HG03442 (cell line): ENCODE measurements at regions not wholly inside any gene's neighbourhood (a gene's known extent, or its start where the extent isn't known, plus 50 kb on each side); places are given as distances from the start of the nearest gene placed in this dataset.
"Not testable (repeated sequence)": the region's sequence is repeated elsewhere in the genome, so short reads cannot be mapped to it uniquely, and the experiment has no call there.

Source experiments
- ATAC-seq: cut with Tn5 transposase; IDR thresholded peaks from one replicate; pipeline ENCODE4 v1.9.1; 2021; ENCODE audit warnings: mild to moderate bottlenecking, moderate library complexity; ENCODE audit not compliant: unreplicated experiment

DNA sequence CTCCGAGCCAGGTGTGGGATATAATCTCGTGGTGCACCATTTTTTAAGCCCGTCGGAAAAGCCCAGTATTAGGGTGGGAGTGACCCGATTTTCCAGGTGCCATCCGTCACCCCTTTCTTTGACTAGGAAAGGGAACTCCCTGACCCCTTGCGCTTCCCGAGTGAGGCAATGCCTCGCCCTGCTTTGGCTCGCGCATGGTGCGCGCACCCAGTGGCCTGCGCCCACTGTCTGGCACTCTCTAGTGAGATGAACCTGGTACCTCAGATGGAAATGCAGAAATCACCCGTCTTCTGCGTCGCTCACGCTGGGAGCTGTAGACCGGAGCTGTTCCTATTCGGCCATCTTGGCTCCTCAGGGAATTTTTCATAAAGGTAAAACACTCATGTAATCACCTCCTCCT is 63.9 kb downstream of the RWDD3 start:
- not testable (repeated sequence) for ATAC-seq

DNA sequence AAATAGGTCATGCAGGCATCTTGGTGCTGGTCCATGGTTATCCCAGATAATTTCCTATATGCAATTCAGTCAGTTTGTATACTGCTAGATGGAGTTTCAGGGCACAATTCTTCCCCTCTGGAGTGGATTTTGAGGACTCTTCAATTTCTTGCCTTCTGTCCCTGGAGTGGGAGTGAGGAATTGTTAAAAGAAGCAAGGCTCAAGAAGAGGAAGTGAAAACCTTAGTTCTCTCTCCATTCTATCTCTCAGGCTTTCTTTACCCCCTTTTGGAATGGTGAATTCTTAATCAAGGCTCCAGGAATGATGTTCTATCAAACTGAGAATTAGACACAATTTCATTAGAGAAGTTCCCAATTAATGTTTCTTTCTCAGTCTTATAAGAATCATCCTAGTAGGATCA is 67.1 kb downstream of the RWDD3 start:
- no peak for ATAC-seq

DNA sequence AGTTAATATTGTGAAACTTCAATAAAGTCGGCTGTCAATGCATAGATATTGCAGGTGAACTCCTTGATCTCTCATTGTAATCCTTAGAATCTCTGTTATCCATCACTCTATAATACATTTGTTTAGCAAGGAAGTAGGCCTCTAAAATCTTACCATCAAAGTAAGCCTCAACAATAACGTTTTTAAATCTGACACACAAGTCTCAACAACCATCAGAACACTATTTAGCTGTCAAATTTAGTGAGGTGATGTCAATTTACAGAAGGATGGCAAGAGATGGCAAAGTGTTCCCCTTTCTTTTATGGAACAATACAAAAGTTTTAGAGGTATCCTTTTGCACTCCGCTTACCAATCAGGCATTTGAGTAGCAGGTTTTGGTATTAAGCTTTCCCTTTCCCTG is 67.6 kb downstream of the RWDD3 start:
- ATAC-seq: no peak

DNA sequence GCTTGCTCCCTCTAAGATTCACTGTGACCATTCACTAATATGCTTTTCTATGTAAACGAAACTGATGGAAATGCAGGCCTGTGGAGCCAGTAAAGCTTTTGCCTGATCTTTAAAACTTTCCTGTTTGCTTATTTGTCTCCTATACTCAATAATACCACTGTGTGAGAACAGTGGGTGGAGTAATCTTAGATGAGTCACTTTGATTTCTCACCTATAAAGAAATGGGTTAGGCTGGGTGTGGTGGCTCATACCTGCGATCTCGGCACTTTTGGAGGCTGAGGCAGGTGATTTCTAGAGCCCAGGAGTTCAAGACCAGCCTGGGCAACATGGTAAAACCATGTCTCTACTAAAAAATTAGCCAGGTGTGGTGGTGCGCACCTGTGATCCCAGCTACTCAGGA is 70.8 kb downstream of the RWDD3 start:
- no peak for ATAC-seq

DNA sequence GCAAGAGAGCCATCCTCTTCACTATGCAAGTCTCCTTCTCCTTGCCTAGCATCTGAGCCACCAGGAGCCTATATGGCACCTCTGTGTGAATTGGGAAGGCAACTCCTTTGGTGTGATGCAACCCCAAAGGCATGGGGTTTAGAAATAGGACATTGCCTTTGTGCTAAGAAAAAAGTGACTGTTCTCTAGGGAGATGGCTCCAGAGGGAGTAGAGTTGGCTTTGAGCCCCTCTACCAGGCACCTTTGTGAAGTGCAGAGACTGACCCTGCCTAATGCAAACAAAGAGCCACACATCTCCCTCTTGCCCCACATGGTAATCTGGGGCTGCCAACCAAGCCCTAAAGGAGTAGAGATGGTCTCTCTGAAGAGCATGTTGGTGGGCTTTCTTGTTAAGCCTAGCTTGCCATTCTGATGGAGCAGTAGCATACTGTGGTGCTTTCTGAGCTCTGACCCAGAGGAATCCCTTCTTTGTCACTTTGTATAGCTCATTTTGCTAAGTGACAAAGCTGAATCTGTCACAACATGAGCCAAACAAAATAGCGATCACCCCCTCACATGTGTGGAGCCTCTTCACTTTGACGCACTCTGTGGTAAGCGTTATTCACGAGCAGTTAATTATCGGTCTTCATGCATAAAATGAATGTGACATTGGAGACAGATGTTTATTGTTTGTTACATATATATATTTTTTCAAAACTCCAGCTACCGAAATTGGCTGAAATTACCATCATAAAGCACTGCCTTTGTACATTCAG is 74.4 kb downstream of the RWDD3 start:
- no peak for ATAC-seq

DNA sequence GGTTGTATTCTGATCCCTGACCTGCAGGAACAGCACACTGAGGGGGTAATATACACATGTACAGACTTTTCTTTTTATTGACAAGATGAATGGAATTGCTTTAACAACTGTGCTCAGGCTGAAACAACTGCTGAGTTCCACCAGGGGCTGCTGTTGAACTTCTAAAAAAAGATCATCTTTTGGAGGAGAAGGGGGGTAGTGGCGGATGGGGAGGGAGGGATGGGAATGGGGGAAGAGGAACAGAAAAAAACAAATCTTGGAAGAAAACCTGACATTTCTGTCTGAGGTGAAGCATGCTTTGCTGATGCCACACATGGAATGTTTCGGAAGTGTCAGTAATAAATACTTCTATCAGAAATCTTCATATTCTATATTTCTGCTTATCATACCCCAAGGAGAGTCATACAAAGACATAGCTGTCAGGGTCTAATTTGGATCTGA is 75.0 kb downstream of the RWDD3 start:
- ATAC-seq: no peak

DNA sequence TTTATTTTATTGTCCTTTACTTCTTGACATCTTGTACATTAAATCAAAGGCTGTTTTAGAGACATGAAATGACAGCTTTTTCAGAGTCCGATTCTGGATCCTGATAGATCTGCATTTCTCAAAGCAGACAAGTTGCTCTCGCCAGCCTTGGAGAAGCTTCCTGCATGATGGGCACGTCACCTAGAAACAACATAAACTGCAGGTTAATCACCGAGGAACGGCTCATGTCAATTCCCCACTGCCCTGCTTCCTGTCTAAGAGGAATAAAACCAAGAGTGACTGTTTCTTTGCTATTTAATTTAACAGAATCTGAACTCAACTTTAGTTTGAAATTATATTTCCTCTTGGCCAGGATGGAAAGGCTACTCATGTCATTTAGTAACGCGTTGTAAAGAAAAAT is 77.0 kb downstream of the RWDD3 start:
- ATAC-seq: no peak

DNA sequence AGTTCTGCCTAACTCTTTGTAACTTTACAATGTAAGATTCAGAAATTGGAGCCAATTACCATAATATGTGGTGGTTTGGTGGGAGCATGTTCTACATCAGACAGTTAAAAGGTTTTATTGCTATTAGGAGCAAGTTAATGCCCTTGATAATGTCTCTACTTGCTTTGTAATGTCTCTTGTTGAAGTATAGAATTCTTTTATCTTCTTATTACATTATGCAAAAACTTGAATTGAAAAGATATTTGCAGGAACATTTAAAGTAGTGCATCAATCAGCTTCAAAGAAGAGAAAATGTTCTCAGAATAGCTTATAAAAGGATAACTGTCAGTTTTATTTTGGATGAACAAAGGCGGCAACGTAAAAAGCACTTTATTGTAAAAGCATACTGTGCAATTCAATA is 77.8 kb downstream of the RWDD3 start:
- ATAC-seq: no peak

DNA sequence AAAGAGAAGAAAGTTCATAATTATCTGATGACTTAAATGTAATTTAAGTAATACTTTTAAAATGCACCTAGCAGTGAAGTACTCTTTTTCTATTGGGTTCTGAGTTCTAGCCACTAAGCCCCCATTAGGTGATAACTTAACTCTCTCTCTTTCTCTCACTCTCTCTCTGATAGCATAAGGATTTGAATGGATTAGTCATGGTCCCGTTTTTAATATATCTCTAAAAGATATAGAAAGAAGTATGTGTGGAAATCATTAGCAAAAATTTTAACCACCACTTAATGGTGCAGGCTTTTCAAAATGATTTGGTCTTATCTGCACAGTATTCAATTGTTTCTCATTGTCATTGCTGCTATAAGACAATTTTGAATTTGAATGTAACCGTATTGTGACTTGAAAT is 78.2 kb downstream of the RWDD3 start:
- ATAC-seq: no peak

DNA sequence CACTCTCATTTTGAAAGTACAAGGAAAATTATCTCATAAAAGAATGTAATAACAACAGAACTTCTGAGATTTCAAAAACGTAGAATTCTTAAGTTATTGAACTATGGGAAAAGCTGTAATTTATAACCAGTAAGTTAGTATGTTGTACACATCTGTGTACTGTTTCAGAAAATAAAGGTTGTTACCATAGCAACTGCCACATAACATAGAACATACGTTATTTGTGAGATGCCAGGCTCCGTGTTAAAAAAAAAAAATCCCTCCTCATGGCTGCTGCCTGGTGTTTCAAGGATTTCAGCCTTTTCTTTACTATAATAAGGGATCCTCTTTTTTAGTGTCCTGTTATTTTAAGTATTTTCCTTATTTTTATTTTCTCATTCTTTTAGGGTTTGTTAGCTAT is 79.5 kb downstream of the RWDD3 start:
- ATAC-seq: no peak

DNA sequence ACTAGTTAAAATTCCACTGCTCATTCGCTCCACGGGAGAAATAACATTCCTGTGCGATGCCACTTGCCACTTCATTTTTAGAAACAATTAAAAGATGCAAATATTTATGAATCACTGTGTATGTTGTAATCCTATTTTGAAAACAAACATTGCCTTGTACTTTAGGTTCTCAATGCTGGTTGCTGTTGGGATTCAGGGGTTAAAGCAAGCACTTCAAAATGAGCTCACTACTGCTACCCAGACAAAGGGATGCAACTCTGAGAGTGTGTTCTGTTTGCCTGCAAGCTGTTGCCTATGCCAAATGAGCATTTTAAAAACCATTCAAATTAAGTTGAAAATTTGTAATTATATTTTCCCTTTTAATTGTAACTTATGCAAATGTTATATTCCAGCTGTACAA is 87.5 kb downstream of the RWDD3 start:
- no peak for ATAC-seq

DNA sequence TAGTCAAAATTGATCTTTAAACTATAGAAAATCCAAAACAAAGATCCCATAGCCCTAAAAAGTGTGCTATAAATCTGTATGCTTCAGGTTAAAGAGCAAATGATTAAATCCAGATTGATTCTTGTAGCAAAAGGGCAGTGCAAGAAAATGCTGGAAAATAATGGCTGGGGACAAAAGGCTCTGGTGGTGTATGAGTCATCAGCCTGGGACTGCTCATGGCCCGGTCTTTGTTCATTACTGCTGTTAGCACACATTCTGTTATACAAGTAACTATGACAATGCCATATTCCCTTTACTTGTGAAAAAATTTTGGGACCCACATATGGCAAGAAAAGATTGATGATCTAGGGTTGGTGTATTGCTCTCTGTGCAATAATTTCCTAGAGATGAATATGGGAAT is 89.1 kb downstream of the RWDD3 start:
- no peak for ATAC-seq

DNA sequence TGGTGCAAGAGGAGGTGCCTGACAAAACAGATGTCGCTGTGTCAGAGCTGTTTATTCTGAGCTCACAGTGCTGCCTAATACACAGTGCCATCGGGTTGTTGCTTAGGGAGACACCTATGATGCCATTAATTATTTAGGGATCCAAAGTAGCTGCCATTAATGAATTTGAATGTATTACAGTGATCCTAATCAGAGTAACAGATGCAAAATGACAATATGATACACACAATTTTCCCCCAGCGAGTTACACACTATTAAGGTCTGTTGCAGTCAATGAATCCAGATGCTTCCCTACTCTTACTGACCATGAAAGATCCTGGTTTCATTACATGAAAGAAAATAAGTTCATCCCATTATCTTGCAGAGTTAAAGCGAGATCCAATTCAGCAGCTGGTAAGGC is 91.3 kb downstream of the RWDD3 start:
- no peak for ATAC-seq

DNA sequence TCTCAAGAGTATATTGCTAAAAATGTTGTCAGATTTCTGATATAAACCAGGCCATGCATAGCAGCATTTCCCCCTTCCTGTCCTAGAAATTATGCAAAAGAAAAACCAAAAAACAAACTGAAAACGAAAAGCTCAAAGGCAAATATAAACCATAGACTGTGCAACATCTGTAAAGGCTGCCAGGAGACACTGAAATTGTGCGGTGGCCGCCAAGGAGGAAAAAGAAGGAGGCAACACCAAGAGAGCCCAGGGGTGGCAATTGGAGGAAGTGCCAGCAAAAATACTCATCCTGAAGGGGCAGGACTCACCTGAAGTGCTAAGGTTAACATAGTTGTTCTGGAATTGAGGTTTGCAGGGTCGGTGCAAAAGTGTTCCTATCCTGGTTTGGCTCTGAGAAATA is 92.0 kb downstream of the RWDD3 start:
- no peak for ATAC-seq

DNA sequence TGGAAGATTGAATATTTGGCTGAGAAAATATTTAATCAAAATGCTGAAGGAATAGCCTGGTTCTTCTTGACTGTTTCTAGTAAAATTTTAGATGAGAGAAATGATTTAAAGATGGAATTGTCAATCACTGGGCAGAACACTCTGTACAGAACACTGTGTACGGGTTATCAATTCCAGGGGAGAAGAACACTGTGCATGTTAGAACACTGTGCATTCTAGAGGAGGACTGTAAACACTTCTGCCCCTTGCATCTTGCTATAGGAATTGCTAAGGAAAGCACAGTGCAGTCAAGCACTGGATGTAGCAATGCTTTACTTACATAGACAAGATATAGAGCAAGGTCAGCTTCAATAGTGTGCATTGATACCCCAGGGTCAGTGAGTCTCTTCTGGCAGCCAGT is 98.7 kb downstream of the RWDD3 start:
- ATAC-seq: no peak

DNA sequence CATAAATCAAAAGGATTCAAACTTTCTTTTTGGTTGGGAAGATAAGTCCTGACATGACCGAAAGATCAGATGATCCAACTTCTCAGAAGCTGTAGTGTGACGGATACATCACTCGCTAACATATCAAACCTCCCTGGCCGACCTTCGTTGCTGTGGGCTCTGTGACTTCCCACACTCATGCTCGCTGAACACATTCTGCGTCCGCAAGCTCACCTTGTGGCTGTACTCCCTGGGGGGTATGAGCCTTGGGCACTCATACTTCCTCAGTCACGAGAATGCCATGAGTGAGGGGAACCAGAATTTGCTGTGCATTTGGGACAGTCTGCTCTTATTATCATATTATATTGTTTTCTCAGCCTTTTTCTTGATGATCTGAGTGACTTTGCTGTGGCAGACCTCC is 105.4 kb downstream of the RWDD3 start:
- ATAC-seq: no peak

DNA sequence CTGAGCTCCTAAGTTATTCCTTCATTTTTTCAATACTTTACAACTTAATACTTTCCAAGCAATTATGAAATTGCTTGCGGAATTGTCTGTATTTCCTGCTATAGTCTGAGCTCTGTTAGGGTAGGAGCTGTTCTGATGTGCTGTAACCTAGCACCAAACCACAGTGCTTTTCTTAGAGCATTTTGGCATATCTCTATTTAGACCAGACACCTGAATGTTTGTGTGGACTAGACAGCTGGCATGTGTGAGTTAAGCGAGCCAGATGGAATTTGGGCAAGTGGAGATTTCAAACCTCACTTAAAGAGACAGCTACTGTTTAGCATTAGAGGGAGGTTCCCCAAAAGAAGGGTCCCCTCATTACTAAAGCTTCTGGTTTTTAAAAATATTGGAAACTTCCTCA is 106.1 kb downstream of the RWDD3 start:
- no peak for ATAC-seq

DNA sequence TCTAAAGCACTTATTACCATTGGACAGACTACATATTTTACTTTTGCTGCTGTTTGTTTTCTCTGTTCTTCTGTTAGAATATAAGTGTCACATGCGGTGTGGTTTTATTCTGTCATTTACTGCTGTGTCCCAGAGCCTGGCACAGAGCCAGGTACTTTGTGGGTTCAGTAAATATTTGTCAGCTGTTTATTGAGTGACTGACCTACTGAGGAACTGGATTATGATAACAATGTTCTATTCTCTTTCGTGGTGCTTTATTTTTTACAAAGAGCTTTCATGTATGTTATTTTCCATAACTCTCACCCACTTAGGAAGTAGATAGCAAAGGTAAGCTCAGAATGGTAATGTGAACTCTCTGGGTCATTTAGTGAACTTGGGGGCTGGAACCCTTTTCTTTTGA is 118.8 kb downstream of the RWDD3 start:
- no peak for ATAC-seq

DNA sequence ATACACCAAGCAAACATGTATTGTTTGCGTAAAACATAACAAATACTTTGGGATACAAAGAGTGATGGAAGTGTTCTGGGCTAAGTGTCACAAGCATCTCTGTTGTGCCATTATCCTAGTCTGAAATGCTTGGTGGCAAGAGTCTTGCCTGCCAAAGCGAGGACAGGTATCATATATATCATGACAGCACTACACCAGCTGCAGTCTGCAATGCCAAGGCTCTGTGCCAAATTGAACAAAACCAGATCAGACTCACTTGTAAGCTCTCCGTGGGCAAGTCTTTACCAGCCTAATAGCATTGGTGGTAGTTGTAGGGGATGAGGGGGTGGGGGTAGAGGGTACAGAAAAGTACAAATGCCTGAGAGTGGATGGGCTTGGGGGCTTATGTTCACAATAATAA is 119.2 kb downstream of the RWDD3 start:
- no peak for ATAC-seq

DNA sequence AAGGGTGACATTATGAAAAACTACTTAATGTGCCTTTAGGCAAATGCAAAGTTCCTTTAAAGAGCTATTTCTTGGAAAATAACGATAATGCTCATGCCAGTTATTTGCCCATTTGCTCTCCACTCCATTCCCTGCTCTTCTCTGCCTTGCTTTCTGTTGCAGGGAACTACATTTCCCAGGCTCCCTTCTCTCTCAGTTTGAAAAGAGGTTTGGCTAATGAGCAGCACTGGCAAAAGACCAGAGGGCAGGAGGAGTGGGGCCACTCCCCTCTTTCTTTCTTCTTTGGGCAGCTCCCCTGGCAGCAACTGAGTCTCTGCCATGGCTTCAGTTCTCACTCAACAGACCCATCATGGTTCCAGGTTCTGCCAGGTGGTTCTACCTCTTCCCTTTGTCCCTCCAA is 130.5 kb downstream of the RWDD3 start:
- no peak for ATAC-seq

DNA sequence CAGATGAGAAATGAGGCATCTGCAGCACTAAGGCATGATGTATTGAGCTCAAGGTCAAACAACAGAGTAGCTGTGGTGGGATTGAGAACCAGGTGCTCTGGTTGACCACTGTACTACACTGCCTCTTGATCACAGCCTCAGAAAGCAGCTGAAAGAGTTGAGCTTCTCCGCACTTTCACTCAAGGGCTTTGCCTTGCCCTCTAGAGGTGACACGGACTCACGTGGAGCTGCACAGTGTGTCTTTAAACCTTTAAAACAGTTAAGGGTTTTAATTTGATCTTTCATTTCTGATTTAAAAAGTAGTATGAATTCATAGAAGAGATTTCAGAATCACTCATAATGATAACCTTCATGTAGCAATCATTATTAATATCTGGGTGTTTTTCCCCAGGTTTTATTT is 132.5 kb downstream of the RWDD3 start:
- ATAC-seq: no peak

DNA sequence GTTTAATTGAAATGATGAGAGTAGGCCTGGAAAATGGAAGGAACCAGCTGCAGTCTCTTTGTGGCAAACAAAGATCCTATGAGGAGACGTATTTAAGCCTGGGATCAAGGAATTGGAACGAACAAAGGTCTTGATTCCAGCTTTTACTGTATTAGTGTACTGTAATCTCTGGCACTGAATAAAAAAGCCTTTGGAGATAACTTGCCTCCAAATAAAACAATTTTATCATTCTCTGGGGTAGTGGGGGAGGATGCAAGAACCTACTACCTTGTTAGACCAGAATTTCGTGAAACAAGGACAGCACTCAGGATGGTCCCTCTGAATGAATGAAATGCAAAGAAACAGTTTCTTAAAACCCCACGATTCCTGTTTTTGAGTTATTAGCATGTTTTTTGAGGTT is 134.2 kb downstream of the RWDD3 start:
- no peak for ATAC-seq

DNA sequence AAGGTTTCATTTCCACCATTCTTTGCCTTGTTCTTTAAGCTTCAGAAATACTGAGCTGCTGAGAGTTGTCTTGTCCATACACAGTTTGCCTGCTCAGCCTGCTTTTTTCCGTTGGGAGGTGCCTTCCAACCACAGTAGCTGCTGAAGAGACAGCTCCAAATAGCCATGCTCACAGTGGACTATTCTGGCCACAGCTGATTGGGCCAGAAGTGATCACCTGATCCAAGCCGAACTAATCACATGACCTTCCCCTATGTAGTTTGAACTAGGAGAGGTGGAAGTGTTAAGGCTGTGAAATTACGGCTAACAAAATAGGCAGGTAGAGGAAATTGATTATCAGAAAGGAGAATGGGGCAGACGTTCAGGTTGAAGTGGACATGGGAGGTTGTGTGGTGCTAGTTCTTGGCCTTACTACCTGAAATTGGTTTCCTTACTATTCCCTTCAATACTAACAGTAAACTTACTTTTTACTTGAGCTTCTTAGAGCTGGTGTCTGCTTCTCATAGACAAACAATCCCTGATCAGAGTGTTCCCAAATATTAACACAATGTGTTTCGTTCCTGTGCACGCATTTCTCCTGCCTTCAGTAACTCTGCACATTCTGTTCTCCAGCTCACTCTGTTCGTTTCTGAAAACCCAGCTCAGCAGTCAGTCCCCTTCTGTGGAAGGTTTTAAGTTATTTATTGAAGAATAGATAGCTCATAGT is 136.1 kb downstream of the RWDD3 start:
- no peak for ATAC-seq
